Endothelial cell of umbilical vein (primary cell): ENCODE measurements at regions not wholly inside any gene's neighbourhood (a gene's known extent, or its start where the extent isn't known, plus 50 kb on each side); places are given as distances from the start of the nearest gene placed in this dataset.

ENCODE experiments used
- CTCF ChIP-seq, 2 donors: IDR thresholded peaks; 1 replicate in 1 of 2; 2 replicates in 1 of 2; pipeline ENCODE4 v1.5.1; 2011; ENCODE audit warnings: low read length in 2 of 2, mild to moderate bottlenecking in 2 of 2, moderate library complexity in 2 of 2, control low read depth in 1 of 2, inconsistent platforms in 1 of 2, low read depth in 1 of 2; ENCODE audit not compliant: insufficient read depth in 1 of 2; ENCODE audit errors: extremely low read depth in 1 of 2
- FOS ChIP-seq: IDR thresholded peaks from 2 replicates; pipeline ENCODE4 v1.6.1; 2011; ENCODE audit warnings: mild to moderate bottlenecking, low read length, moderate library complexity, borderline replicate concordance; ENCODE audit not compliant: insufficient read depth
- GATA2 ChIP-seq: IDR thresholded peaks from 2 replicates; pipeline ENCODE4 v1.7.0; 2011; ENCODE audit warnings: low read depth, mild to moderate bottlenecking, moderate library complexity, mixed read lengths, low read length; ENCODE audit not compliant: insufficient read length, insufficient read depth
- MAX ChIP-seq: IDR thresholded peaks from 2 replicates; pipeline ENCODE4 v1.6.1; 2011; ENCODE audit not compliant: insufficient read depth, insufficient read length
- POLR2A ChIP-seq: IDR thresholded peaks from 2 replicates; pipeline ENCODE4 v1.6.1; 2012; ENCODE audit warnings: low read depth, mild to moderate bottlenecking, control low read depth, low read length
- POLR2AphosphoS5 ChIP-seq: IDR thresholded peaks from 2 replicates; pipeline ENCODE4 v1.6.1; 2012; ENCODE audit warnings: low read depth, mild to moderate bottlenecking, control low read depth, low read length, moderate library complexity; ENCODE audit not compliant: insufficient read depth

GRCh38 chr22:48382197-48382596, 1445.5 kb downstream of the BRD1 start:
- no peak for TF ChIP-seq CTCF (IDR thresholded peaks at IDR 0.05; ENCODE audit: extremely low read depth in 1 of 2, insufficient read depth in 1 of 2, low read depth in 1 of 2, low read length in 2 of 2)
- TF ChIP-seq POLR2AphosphoS5: no peak
- TF ChIP-seq GATA2: no peak
- no peak for TF ChIP-seq POLR2A
- no peak for TF ChIP-seq MAX
- no peak for TF ChIP-seq FOS
